ENCODE measurements at regions not wholly inside any gene's neighbourhood (a gene's known extent, or its start where the extent isn't known, plus 50 kb on each side); places are given as distances from the start of the nearest gene placed in this dataset.
"Not testable (repeated sequence)": the region's sequence is repeated elsewhere in the genome, so short reads cannot be mapped to it uniquely, and the experiment has no call there.

- TF ChIP-seq, protein P1, sequence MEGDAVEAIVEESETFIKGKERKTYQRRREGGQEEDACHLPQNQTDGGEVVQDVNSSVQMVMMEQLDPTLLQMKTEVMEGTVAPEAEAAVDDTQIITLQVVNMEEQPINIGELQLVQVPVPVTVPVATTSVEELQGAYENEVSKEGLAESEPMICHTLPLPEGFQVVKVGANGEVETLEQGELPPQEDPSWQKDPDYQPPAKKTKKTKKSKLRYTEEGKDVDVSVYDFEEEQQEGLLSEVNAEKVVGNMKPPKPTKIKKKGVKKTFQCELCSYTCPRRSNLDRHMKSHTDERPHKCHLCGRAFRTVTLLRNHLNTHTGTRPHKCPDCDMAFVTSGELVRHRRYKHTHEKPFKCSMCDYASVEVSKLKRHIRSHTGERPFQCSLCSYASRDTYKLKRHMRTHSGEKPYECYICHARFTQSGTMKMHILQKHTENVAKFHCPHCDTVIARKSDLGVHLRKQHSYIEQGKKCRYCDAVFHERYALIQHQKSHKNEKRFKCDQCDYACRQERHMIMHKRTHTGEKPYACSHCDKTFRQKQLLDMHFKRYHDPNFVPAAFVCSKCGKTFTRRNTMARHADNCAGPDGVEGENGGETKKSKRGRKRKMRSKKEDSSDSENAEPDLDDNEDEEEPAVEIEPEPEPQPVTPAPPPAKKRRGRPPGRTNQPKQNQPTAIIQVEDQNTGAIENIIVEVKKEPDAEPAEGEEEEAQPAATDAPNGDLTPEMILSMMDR (IDR thresholded peaks at IDR 0.05; ENCODE audit: insufficient read depth, low read length): not testable (repeated sequence)
- not testable (repeated sequence) for TF ChIP-seq REST (IDR thresholded peaks at IDR 0.05; ENCODE audit: insufficient replicate concordance, low read depth); GABPA (IDR thresholded peaks at IDR 0.05; ENCODE audit: low read depth); SPI1 (IDR thresholded peaks at IDR 0.05; ENCODE audit: borderline replicate concordance, low read depth)
Measured at GRCh38 chr17:68168273-68169164, 79.3 kb upstream of the AMZ2 start.

Data from HL-60 (cell line).